OCI-LY7 (cell line): ENCODE measurements at regions not wholly inside any gene's neighbourhood (a gene's known extent, or its start where the extent isn't known, plus 50 kb on each side); places are given as distances from the start of the nearest gene placed in this dataset.

ENCODE experiments used
- BruUV-seq: library from RNA; stranded (reverse); fragments of 400-500 nt; replicated peaks from 2 replicates; lab custom pipeline; 2021; lab: Mats Ljungman, UMichigan
- CTCF ChIA-PET: fragments of 300-600 bp; sonication (Branson Sonifier 250); formaldehyde crosslinking; loops from one replicate; lab custom pipeline; 2022; ENCODE audit warnings: antibody characterized with exemption; ENCODE audit not compliant: unreplicated experiment; lab: Charles Lee
- POLR2A ChIA-PET: fragments of 300-600 bp; sonication (Branson Sonifier 250); formaldehyde crosslinking; loops from one replicate; lab custom pipeline; 2022; ENCODE audit warnings: antibody characterized with exemption; lab: Charles Lee
- DNase-seq: peaks from one replicate; pipeline ENCODE4 v3.0.0-alpha.2; 2015; ENCODE audit warnings: low spot score
- H2AFZ ChIP-seq: fragments of 200-600 bp; sonication (generic), shearing (Covaris generic); 2 replicates; pipeline ENCODE4 v1.6.1; 2014; ENCODE audit warnings: mild to moderate bottlenecking, antibody characterized with exemption, low read length, moderate library complexity
- H3K27ac ChIP-seq: fragments of 200-600 bp; sonication (generic); 2 replicates; pipeline ENCODE4 v1.5.1; 2014; ENCODE audit warnings: mixed run types, low read depth, mild to moderate bottlenecking, moderate library complexity, low read length, inconsistent platforms; ENCODE audit not compliant: poor library complexity, severe bottlenecking
- H3K36me3 ChIP-seq: fragments of 200-600 bp; sonication (generic); 2 replicates; pipeline ENCODE4 v1.6.1; 2014; ENCODE audit warnings: mild to moderate bottlenecking, antibody characterized with exemption, low read length, moderate library complexity, mixed read lengths; ENCODE audit not compliant: insufficient read depth
- H3K4me1 ChIP-seq: fragments of 200-600 bp; sonication (generic); 2 replicates; pipeline ENCODE4 v1.5.1; 2014; ENCODE audit warnings: mild to moderate bottlenecking, low read length; ENCODE audit not compliant: insufficient read depth, poor library complexity, severe bottlenecking
- H3K4me2 ChIP-seq: fragments of 200-600 bp; sonication (generic); 2 replicates; pipeline ENCODE4 v1.6.1; 2014; ENCODE audit warnings: mild to moderate bottlenecking, low read length
- H3K4me3 ChIP-seq: fragments of 200-600 bp; sonication (generic); 2 replicates; pipeline ENCODE4 v1.5.1; 2014; ENCODE audit warnings: mild to moderate bottlenecking, low read depth, low read length; ENCODE audit not compliant: poor library complexity, severe bottlenecking
- H3K79me2 ChIP-seq: fragments of 200-600 bp; sonication (generic); 2 replicates; pipeline ENCODE4 v1.6.1; 2016; ENCODE audit warnings: low read depth, mild to moderate bottlenecking, low read length, moderate library complexity, mixed read lengths; ENCODE audit not compliant: insufficient read depth
- H3K9me2 ChIP-seq: fragments of 200-600 bp; sonication (generic); 2 replicates; pipeline ENCODE4 v1.6.1; 2016; ENCODE audit warnings: mild to moderate bottlenecking, low read length, mixed read lengths; ENCODE audit not compliant: insufficient read depth
- H3K9me3 ChIP-seq: fragments of 200-600 bp; sonication (generic); 2 replicates; pipeline ENCODE4 v1.6.1; 2014; ENCODE audit warnings: mild to moderate bottlenecking, mixed run types, low read length, mixed read lengths
- H4K20me1 ChIP-seq: fragments of 200-600 bp; sonication (generic); 2 replicates; pipeline ENCODE4 v1.6.1; 2014; ENCODE audit warnings: mild to moderate bottlenecking, antibody characterized with exemption, low read length, moderate library complexity, mixed read lengths; ENCODE audit not compliant: insufficient read depth
- EZH2phosphoT487 ChIP-seq: fragments of 200-600 bp; sonication (generic); IDR thresholded peaks from 2 replicates; pipeline ENCODE4 v1.6.1; 2018; ENCODE audit warnings: low read depth, borderline replicate concordance, mild to moderate bottlenecking, mixed run types, antibody characterized with exemption, low read length, moderate library complexity, mixed read lengths
- intact Hi-C: fragments of 100-400 bp; cut with micrococcal nuclease; formaldehyde crosslinking; loops from one replicate; pipeline ENCODE4 v1.10.0; 2022; ENCODE audit not compliant: unreplicated experiment
- TF ChIP-seq, protein P1 (sequence below): fragments of 200-600 bp; sonication (generic); conservative IDR thresholded peaks from 2 replicates; pipeline ENCODE4 v1.5.1; 2014; ENCODE audit warnings: mild to moderate bottlenecking, antibody characterized with exemption, low read length, moderate library complexity, mixed read lengths

DNA sequence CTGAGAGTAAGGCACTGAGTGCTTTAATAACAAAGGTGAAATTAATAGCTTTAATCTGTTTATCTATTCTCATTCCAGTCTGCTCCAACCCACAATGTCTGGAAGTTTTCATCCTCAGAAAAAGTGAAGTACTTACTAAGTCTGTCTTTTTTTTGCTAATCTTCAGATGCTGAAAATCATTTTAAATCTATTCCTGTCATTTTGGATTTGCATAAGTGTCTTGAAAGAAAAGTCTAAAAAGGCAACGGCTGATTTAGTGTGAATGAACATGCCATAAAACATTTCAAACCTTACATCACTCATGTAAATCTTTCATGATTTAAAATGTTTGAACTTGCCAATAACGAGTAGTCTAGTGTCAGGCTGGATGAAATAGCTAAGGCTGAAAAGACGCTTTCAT lies 685.6 kb downstream of the RPS29 start:
- POLR2A ChIA-PET: interaction anchor here (1.0 kb wide), 1 partner anchor 45 kb away, joined by 3 read pairs; no protein-coding TSS in a partner anchor

DNA sequence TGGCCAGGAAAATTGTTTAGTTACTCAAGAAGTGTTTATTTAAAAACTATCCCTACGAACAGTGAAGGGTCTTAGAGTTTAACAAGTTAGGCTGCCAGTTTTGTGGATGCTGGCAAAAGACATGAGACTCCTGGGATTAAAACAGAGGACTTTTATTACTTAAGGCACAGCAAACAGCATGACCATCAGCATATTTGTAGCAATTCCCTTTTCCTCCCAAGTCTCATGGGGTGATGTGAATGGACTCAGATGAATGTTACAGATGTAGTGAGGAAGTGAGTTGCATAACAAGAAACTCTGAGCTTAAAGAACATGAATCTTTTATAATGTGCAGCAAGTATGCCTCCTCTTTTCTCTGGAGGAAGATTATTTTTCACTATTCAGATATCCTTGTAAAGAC lies 695.8 kb downstream of the RPS29 start:
- Histone ChIP-seq H2AFZ (no peak overlapping the region), H3K4me2 (no peak overlapping the region), H3K4me1 (no peaks in the 10 kb centered on the region), H3K27ac (no peak overlapping the region), H4K20me1 (no peaks in the 10 kb centered on the region), H3K4me3 (no peak overlapping the region), H3K36me3 (no peaks in the 10 kb centered on the region), H3K79me2 (no peaks in the 10 kb centered on the region), H3K9me2 (no peaks in the 10 kb centered on the region), H3K9me3 (no peaks in the 10 kb centered on the region)
- intact Hi-C loops: no loop called here
- CTCF ChIA-PET: no interaction called here
- TF ChIP-seq, protein P1, sequence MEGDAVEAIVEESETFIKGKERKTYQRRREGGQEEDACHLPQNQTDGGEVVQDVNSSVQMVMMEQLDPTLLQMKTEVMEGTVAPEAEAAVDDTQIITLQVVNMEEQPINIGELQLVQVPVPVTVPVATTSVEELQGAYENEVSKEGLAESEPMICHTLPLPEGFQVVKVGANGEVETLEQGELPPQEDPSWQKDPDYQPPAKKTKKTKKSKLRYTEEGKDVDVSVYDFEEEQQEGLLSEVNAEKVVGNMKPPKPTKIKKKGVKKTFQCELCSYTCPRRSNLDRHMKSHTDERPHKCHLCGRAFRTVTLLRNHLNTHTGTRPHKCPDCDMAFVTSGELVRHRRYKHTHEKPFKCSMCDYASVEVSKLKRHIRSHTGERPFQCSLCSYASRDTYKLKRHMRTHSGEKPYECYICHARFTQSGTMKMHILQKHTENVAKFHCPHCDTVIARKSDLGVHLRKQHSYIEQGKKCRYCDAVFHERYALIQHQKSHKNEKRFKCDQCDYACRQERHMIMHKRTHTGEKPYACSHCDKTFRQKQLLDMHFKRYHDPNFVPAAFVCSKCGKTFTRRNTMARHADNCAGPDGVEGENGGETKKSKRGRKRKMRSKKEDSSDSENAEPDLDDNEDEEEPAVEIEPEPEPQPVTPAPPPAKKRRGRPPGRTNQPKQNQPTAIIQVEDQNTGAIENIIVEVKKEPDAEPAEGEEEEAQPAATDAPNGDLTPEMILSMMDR: no peak
- TF ChIP-seq EZH2phosphoT487: no peak
- no peak for DNase-seq
- POLR2A ChIA-PET: no interaction called here
- BruUV-seq: no TSS peak

More for the DNA sequence above, 685.6 kb downstream of the RPS29 start:
- no peaks in the 10 kb centered on the region for H3K4me1 ChIP-seq
- H3K79me2 ChIP-seq: no peaks in the 10 kb centered on the region
- CTCF ChIA-PET: no interaction called here
- no peak overlapping the region for H3K4me3 ChIP-seq
- intact Hi-C loops: no loop called here
- DNase-seq: no peak
- H3K27ac ChIP-seq: no peak overlapping the region
- TF ChIP-seq, protein P1: no peak
- TF ChIP-seq EZH2phosphoT487: no peak
- H4K20me1 ChIP-seq: no peaks in the 10 kb centered on the region
- H2AFZ ChIP-seq: no peak overlapping the region
- no peak overlapping the region for H3K4me2 ChIP-seq
- no peaks in the 10 kb centered on the region for H3K36me3 ChIP-seq
- no TSS peak for BruUV-seq
- no peaks in the 10 kb centered on the region for H3K9me2 ChIP-seq
- H3K9me3 ChIP-seq: no peaks in the 10 kb centered on the region

DNA sequence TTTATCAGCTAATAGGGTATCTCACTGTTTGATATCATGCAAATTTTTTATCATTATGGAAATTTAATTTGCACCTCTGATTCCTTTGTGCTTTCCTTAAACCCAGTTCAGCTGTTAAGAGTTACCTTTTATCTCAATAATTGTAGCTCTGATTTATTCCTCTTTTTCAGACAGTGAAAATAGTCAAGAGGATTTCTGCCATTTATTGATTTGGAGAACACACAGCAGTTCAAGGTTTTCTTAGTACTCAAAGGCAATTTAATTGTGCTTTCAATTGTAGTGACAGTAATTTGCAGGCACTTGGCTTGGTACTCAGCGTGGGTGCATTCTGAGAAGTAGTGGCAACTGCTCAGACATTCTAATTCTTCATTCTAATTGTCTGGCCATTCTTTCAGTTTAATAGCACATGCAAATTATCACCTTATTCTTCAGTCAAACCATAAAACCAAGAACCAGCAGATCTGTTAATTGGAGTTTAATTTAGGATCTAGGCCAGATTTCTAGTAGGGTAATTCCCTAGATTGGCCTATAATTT lies 709.3 kb downstream of the RPS29 start:
- intact Hi-C loops: no loop called here
- Histone ChIP-seq H3K27ac (no peak overlapping the region), H4K20me1 (no peaks in the 10 kb centered on the region), H3K4me1 (no peaks in the 10 kb centered on the region), H2AFZ (no peak overlapping the region), H3K36me3 (no peaks in the 10 kb centered on the region), H3K4me2 (no peak overlapping the region), H3K9me2 (no peaks in the 10 kb centered on the region), H3K4me3 (no peak overlapping the region), H3K79me2 (no peaks in the 10 kb centered on the region), H3K9me3 (no peaks in the 10 kb centered on the region)
- ChIA-PET CTCF (no interaction called here), POLR2A (no interaction called here)
- TF ChIP-seq EZH2phosphoT487: no peak
- TF ChIP-seq, protein P1: no peak
- DNase-seq: no peak
- no TSS peak for BruUV-seq
